Peyer's patch (tissue), 4 donors: ENCODE measurements at regions not wholly inside any gene's neighbourhood (a gene's known extent, or its start where the extent isn't known, plus 50 kb on each side); places are given as distances from the start of the nearest gene placed in this dataset.
"Not testable (repeated sequence)": the region's sequence is repeated elsewhere in the genome, so short reads cannot be mapped to it uniquely, and the experiment has no call there.

Experiments used
- POLR2A ChIP-seq, 2 donors: fragments of 450-650 bp; IDR thresholded peaks; one replicate each; pipeline ENCODE4 v1.5.1; 2017; ENCODE audit warnings: antibody characterized with exemption in 2 of 2, mild to moderate bottlenecking in 2 of 2, moderate library complexity in 2 of 2
- TF ChIP-seq, protein P1 (sequence below), 6 experiments: fragments of 450-650 bp in 4 of 6; fragments of 200-600 bp in 2 of 6; sonication (generic) in 1 of 6; IDR thresholded peaks; one replicate each; pipeline ENCODE4 v1.5.1; 2017 to 2019; ENCODE audit warnings: antibody characterized with exemption in 6 of 6, mild to moderate bottlenecking in 3 of 6, moderate library complexity in 1 of 6

DNA sequence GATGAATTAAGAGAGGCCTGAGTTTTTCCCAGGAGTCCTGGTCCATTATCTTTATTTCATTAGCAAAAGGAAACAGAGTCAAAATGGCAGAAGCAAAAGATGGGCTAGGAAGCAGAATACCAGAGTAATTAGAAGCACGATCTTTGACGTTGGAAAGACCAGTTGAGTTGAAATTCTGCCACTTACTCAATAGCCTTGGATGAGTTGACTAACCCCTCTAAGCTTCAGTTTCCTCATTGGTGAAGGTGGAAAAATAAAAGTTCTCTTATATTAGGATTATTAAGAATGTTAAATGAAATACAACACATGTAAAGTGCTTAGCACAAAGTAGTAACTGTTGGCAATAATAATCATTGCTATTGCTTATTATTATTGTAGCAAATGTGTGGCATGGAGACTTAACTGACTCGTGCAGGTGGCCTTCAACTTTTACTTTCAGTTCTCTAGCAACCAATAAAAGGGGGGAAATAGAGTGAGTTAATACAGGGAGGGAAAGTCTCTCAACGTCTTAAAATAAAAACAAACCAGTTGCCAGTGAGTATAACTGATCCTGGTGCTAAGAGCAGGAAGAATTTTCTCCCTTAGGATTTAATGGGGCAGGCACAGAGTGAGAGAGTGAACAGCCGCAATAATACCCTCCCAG, 50.8 kb upstream of the ACBD5 start:
- TF ChIP-seq, protein P1, sequence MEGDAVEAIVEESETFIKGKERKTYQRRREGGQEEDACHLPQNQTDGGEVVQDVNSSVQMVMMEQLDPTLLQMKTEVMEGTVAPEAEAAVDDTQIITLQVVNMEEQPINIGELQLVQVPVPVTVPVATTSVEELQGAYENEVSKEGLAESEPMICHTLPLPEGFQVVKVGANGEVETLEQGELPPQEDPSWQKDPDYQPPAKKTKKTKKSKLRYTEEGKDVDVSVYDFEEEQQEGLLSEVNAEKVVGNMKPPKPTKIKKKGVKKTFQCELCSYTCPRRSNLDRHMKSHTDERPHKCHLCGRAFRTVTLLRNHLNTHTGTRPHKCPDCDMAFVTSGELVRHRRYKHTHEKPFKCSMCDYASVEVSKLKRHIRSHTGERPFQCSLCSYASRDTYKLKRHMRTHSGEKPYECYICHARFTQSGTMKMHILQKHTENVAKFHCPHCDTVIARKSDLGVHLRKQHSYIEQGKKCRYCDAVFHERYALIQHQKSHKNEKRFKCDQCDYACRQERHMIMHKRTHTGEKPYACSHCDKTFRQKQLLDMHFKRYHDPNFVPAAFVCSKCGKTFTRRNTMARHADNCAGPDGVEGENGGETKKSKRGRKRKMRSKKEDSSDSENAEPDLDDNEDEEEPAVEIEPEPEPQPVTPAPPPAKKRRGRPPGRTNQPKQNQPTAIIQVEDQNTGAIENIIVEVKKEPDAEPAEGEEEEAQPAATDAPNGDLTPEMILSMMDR (IDR thresholded peaks at IDR 0.05): not testable (repeated sequence)
- not testable (repeated sequence) for TF ChIP-seq POLR2A (IDR thresholded peaks at IDR 0.05)
